H9 (cell line): ENCODE measurements at regions not wholly inside any gene's neighbourhood (a gene's known extent, or its start where the extent isn't known, plus 50 kb on each side); places are given as distances from the start of the nearest gene placed in this dataset.

Source experiments
- DNase-seq: peaks from one replicate; pipeline ENCODE4 v3.0.0-alpha.2; 2017
- H2AFZ ChIP-seq: one replicate; pipeline ENCODE4 v1.6.1; 2013; ENCODE audit warnings: mild to moderate bottlenecking, low read length, control low read depth, moderate library complexity
- H2AK5ac ChIP-seq: 2 replicates; pipeline ENCODE4 v1.6.1; 2013; ENCODE audit warnings: low read length, control low read depth, mixed read lengths; ENCODE audit not compliant: insufficient read length
- H2BK120ac ChIP-seq: one replicate; pipeline ENCODE4 v1.6.1; 2013; ENCODE audit warnings: low read depth, mild to moderate bottlenecking, low read length, control low read depth, inconsistent platforms; ENCODE audit not compliant: poor library complexity, severe bottlenecking
- H2BK12ac ChIP-seq: 2 replicates; pipeline ENCODE4 v1.6.1; 2013; ENCODE audit warnings: low read length, control low read depth, mixed read lengths, low read depth; ENCODE audit not compliant: insufficient read length
- H2BK15ac ChIP-seq: 2 replicates; pipeline ENCODE4 v1.6.1; 2013; ENCODE audit warnings: low read depth, low read length, control low read depth
- H2BK20ac ChIP-seq: one replicate; pipeline ENCODE4 v1.6.1; 2013; ENCODE audit warnings: low read depth, mild to moderate bottlenecking, low read length, control low read depth, inconsistent platforms; ENCODE audit not compliant: poor library complexity, severe bottlenecking
- H2BK5ac ChIP-seq: 2 replicates; pipeline ENCODE4 v1.6.1; 2013; ENCODE audit warnings: low read length, control low read depth, mixed read lengths; ENCODE audit not compliant: insufficient read length
- H3K14ac ChIP-seq: 2 replicates; pipeline ENCODE4 v1.6.1; 2013; ENCODE audit warnings: low read length, control low read depth; ENCODE audit not compliant: insufficient read depth
- H3K18ac ChIP-seq: 2 replicates; pipeline ENCODE4 v1.6.1; 2013; ENCODE audit warnings: low read depth, mild to moderate bottlenecking, mixed read lengths, low read length, control low read depth; ENCODE audit not compliant: insufficient read length
- H3K23ac ChIP-seq: 2 replicates; pipeline ENCODE4 v1.6.1; 2013; ENCODE audit warnings: low read length, control low read depth, mixed read lengths, low read depth; ENCODE audit not compliant: insufficient read length
- H3K23me2 ChIP-seq: 2 replicates; pipeline ENCODE4 v1.6.1; 2013; ENCODE audit warnings: low read depth, mild to moderate bottlenecking, mixed read lengths, low read length, control low read depth; ENCODE audit not compliant: insufficient read length, poor library complexity, severe bottlenecking
- H3K27ac ChIP-seq: 2 replicates; pipeline ENCODE4 v1.5.1; 2013; ENCODE audit warnings: low read length, control low read depth, mixed read lengths, low read depth; ENCODE audit not compliant: insufficient read length
- H3K27me3 ChIP-seq: 2 replicates; pipeline ENCODE4 v1.6.1; 2013; ENCODE audit warnings: low read length, control low read depth, inconsistent platforms; ENCODE audit not compliant: insufficient read depth
- H3K4ac ChIP-seq: 2 replicates; pipeline ENCODE4 v1.6.1; 2013; ENCODE audit warnings: low read depth, mild to moderate bottlenecking, control low read depth, inconsistent platforms, low read length, moderate library complexity
- H3K4me1 ChIP-seq: 2 replicates; pipeline ENCODE4 v1.6.1; 2013; ENCODE audit warnings: low read length, control low read depth, inconsistent platforms; ENCODE audit not compliant: insufficient read depth
- H3K4me2 ChIP-seq: 2 replicates; pipeline ENCODE4 v1.6.1; 2013; ENCODE audit warnings: low read length, control low read depth, mixed read lengths; ENCODE audit not compliant: insufficient read length, insufficient read depth
- H3K56ac ChIP-seq: 2 replicates; pipeline ENCODE4 v1.6.1; 2013; ENCODE audit warnings: low read depth, mild to moderate bottlenecking, mixed read lengths, low read length, control low read depth; ENCODE audit not compliant: insufficient read length
- H3K79me1 ChIP-seq: 2 replicates; pipeline ENCODE4 v1.6.1; 2013; ENCODE audit warnings: low read depth, mild to moderate bottlenecking, moderate library complexity, low read length, control low read depth, inconsistent platforms; ENCODE audit not compliant: insufficient read depth, poor library complexity, severe bottlenecking
- H3K79me2 ChIP-seq: 2 replicates; pipeline ENCODE4 v1.6.1; 2013; ENCODE audit warnings: low read length, control low read depth, inconsistent platforms; ENCODE audit not compliant: insufficient read depth
- H3K9ac ChIP-seq: 2 replicates; pipeline ENCODE4 v1.6.1; 2013; ENCODE audit warnings: low read length, control low read depth, mixed read lengths; ENCODE audit not compliant: insufficient read length; ENCODE audit errors: extremely low read depth
- H3K9me3 ChIP-seq: one replicate; pipeline ENCODE4 v1.6.1; 2013; ENCODE audit warnings: low read depth, low read length, inconsistent platforms; ENCODE audit not compliant: control insufficient read depth
- H3T11ph ChIP-seq: one replicate; pipeline ENCODE4 v1.6.1; 2013; ENCODE audit warnings: mild to moderate bottlenecking, low read length, control low read depth, inconsistent platforms
- H4K20me1 ChIP-seq: one replicate; pipeline ENCODE4 v1.6.1; 2013; ENCODE audit not compliant: control insufficient read depth, insufficient read length, insufficient read depth
- H4K5ac ChIP-seq: 2 replicates; pipeline ENCODE4 v1.6.1; 2013; ENCODE audit warnings: low read depth, mild to moderate bottlenecking, mixed read lengths, low read length, control low read depth; ENCODE audit not compliant: insufficient read length
- H4K8ac ChIP-seq: replicated peaks from 2 replicates; pipeline ENCODE4 v1.6.1; 2013; ENCODE audit warnings: low read length, control low read depth, mixed read lengths, low read depth; ENCODE audit not compliant: insufficient read length
- H4K91ac ChIP-seq: 2 replicates; pipeline ENCODE4 v1.6.1; 2013; ENCODE audit warnings: low read depth, mild to moderate bottlenecking, moderate library complexity, mixed read lengths, low read length, control low read depth; ENCODE audit not compliant: insufficient read length
- H3K27ac Mint-ChIP-seq, 3 experiments: 2 replicates in 2 of 3; 3 replicates in 1 of 3; pipeline ENCODE4 v1.8.0; 2020 to 2021; ENCODE audit warnings: mixed read lengths in 3 of 3, mild to moderate bottlenecking in 1 of 3, moderate library complexity in 1 of 3
- H3K27me3 Mint-ChIP-seq: 2 replicates; pipeline ENCODE4 v1.8.0; 2021; ENCODE audit warnings: low read depth, mild to moderate bottlenecking, moderate library complexity, mixed read lengths
- H3K36me3 Mint-ChIP-seq, 3 experiments: 2 replicates in 2 of 3; 3 replicates in 1 of 3; pipeline ENCODE4 v1.8.0; 2020 to 2021; ENCODE audit warnings: low read depth in 3 of 3, mixed read lengths in 3 of 3; ENCODE audit not compliant: insufficient read depth in 1 of 3
- H3K4me1 Mint-ChIP-seq, 2 experiments: 2 replicates each; pipeline ENCODE4 v1.8.0; 2020; ENCODE audit warnings: mixed read lengths in 2 of 2
- H3K4me3 Mint-ChIP-seq, 2 experiments: 2 replicates in 1 of 2; 3 replicates in 1 of 2; pipeline ENCODE4 v1.8.0; 2020 to 2021; ENCODE audit warnings: mild to moderate bottlenecking in 2 of 2, mixed read lengths in 2 of 2, moderate library complexity in 1 of 2
- H3K9me3 Mint-ChIP-seq, 2 experiments: 2 replicates in 1 of 2; 3 replicates in 1 of 2; pipeline ENCODE4 v1.8.0; 2020; ENCODE audit warnings: mild to moderate bottlenecking in 2 of 2, mixed read lengths in 2 of 2, moderate library complexity in 1 of 2
- CTCF ChIP-seq: fragments of 200-600 bp; sonication (generic); conservative IDR thresholded peaks from 3 replicates; pipeline ENCODE4 v1.8.0; 2021; ENCODE audit warnings: antibody characterized with exemption, mild to moderate bottlenecking
- WGBS: extraction: QIAGEN DNeasy Blood & Tissue Kit; methylation state at CpG from one replicate; pipeline ENCODE4 v1.1.7; 2013; ENCODE audit warnings: missing lambda C conversion rate, low lambda C conversion rate, mixed read lengths; ENCODE audit not compliant: insufficient read length; ENCODE audit errors: extremely low coverage; 5-methylcytosine and 5-hydroxymethylcytosine counted together

GRCh38 chr6:62803094-62803493 lies 408.2 kb upstream of the FKBP1C start:
- Histone ChIP-seq H3K14ac (no peak overlapping the region), H3K9ac (no peak overlapping the region), H2BK120ac (no peak overlapping the region), H3T11ph (no peak overlapping the region), H3K79me2 (no peaks in the 10 kb centered on the region), H3K23ac (no peak overlapping the region), H2BK20ac (no peak overlapping the region), H3K4ac (no peak overlapping the region), H4K20me1 (no peaks in the 10 kb centered on the region), H2BK15ac (no peak overlapping the region), H3K4me1 (no peaks in the 10 kb centered on the region), H3K56ac (no peak overlapping the region), H3K79me1 (no peaks in the 10 kb centered on the region), H3K18ac (no peak overlapping the region), H2AFZ (no peak overlapping the region), H2AK5ac (no peak overlapping the region), H3K9me3 (no peaks in the 10 kb centered on the region), H4K8ac (no peak overlapping the region), H4K5ac (peak overlapping the region; percentile 46), H2BK12ac (no peak overlapping the region), H4K91ac (no peak overlapping the region), H3K4me2 (no peak overlapping the region), H2BK5ac (no peak overlapping the region), H3K27me3 (no peaks in the 10 kb centered on the region), H3K27ac (no peak overlapping the region), H3K23me2 (no peaks in the 10 kb centered on the region)
- Mint-ChIP-seq H3K9me3 (no peaks in the 10 kb centered on the region; a peak in 3 of 5 replicates), H3K4me1 (peaks cover 15 to 20% of the 10 kb centered on the region in 2 experiments; a peak in 3 of 4 replicates), H3K27me3 (no peaks in the 10 kb centered on the region), H3K4me3 (no peak overlapping the region), H3K27ac (peak overlapping the region in 1 of 3 experiments; percentile 30; a peak in 1 of 7 replicates), H3K36me3 (peaks cover 0 to 9% (median 0%) of the 10 kb centered on the region in 3 experiments; a peak in 1 of 7 replicates)
- WGBS = no CpG with 5 or more reads among the region's 7 CpGs
- TF ChIP-seq CTCF = no peak
- DNase-seq = peak; percentile 90
